OCI-LY7 (cell line): ENCODE measurements at regions not wholly inside any gene's neighbourhood (a gene's known extent, or its start where the extent isn't known, plus 50 kb on each side); places are given as distances from the start of the nearest gene placed in this dataset.

Experiments
- BruUV-seq: library from RNA; stranded (reverse); fragments of 400-500 nt; replicated peaks from 2 replicates; lab custom pipeline; 2021; lab: Mats Ljungman, UMichigan
- CTCF ChIA-PET: fragments of 300-600 bp; sonication (Branson Sonifier 250); formaldehyde crosslinking; loops from one replicate; lab custom pipeline; 2022; ENCODE audit warnings: antibody characterized with exemption; ENCODE audit not compliant: unreplicated experiment; lab: Charles Lee
- POLR2A ChIA-PET: fragments of 300-600 bp; sonication (Branson Sonifier 250); formaldehyde crosslinking; loops from one replicate; lab custom pipeline; 2022; ENCODE audit warnings: antibody characterized with exemption; lab: Charles Lee
- DNase-seq: peaks from one replicate; pipeline ENCODE4 v3.0.0-alpha.2; 2015; ENCODE audit warnings: low spot score
- H2AFZ ChIP-seq: fragments of 200-600 bp; sonication (generic), shearing (Covaris generic); 2 replicates; pipeline ENCODE4 v1.6.1; 2014; ENCODE audit warnings: mild to moderate bottlenecking, antibody characterized with exemption, low read length, moderate library complexity
- H3K27ac ChIP-seq: fragments of 200-600 bp; sonication (generic); 2 replicates; pipeline ENCODE4 v1.5.1; 2014; ENCODE audit warnings: mixed run types, low read depth, mild to moderate bottlenecking, moderate library complexity, low read length, inconsistent platforms; ENCODE audit not compliant: poor library complexity, severe bottlenecking
- H3K36me3 ChIP-seq: fragments of 200-600 bp; sonication (generic); 2 replicates; pipeline ENCODE4 v1.6.1; 2014; ENCODE audit warnings: mild to moderate bottlenecking, antibody characterized with exemption, low read length, moderate library complexity, mixed read lengths; ENCODE audit not compliant: insufficient read depth
- H3K4me1 ChIP-seq: fragments of 200-600 bp; sonication (generic); 2 replicates; pipeline ENCODE4 v1.5.1; 2014; ENCODE audit warnings: mild to moderate bottlenecking, low read length; ENCODE audit not compliant: insufficient read depth, poor library complexity, severe bottlenecking
- H3K4me2 ChIP-seq: fragments of 200-600 bp; sonication (generic); 2 replicates; pipeline ENCODE4 v1.6.1; 2014; ENCODE audit warnings: mild to moderate bottlenecking, low read length
- H3K4me3 ChIP-seq: fragments of 200-600 bp; sonication (generic); 2 replicates; pipeline ENCODE4 v1.5.1; 2014; ENCODE audit warnings: mild to moderate bottlenecking, low read depth, low read length; ENCODE audit not compliant: poor library complexity, severe bottlenecking
- H3K79me2 ChIP-seq: fragments of 200-600 bp; sonication (generic); 2 replicates; pipeline ENCODE4 v1.6.1; 2016; ENCODE audit warnings: low read depth, mild to moderate bottlenecking, low read length, moderate library complexity, mixed read lengths; ENCODE audit not compliant: insufficient read depth
- H3K9me2 ChIP-seq: fragments of 200-600 bp; sonication (generic); 2 replicates; pipeline ENCODE4 v1.6.1; 2016; ENCODE audit warnings: mild to moderate bottlenecking, low read length, mixed read lengths; ENCODE audit not compliant: insufficient read depth
- H3K9me3 ChIP-seq: fragments of 200-600 bp; sonication (generic); 2 replicates; pipeline ENCODE4 v1.6.1; 2014; ENCODE audit warnings: mild to moderate bottlenecking, mixed run types, low read length, mixed read lengths
- H4K20me1 ChIP-seq: fragments of 200-600 bp; sonication (generic); 2 replicates; pipeline ENCODE4 v1.6.1; 2014; ENCODE audit warnings: mild to moderate bottlenecking, antibody characterized with exemption, low read length, moderate library complexity, mixed read lengths; ENCODE audit not compliant: insufficient read depth
- CTCF ChIP-seq: fragments of 200-600 bp; sonication (generic); conservative IDR thresholded peaks from 2 replicates; pipeline ENCODE4 v1.5.1; 2014; ENCODE audit warnings: mild to moderate bottlenecking, antibody characterized with exemption, low read length, moderate library complexity, mixed read lengths
- EZH2phosphoT487 ChIP-seq: fragments of 200-600 bp; sonication (generic); IDR thresholded peaks from 2 replicates; pipeline ENCODE4 v1.6.1; 2018; ENCODE audit warnings: low read depth, borderline replicate concordance, mild to moderate bottlenecking, mixed run types, antibody characterized with exemption, low read length, moderate library complexity, mixed read lengths
- intact Hi-C: fragments of 100-400 bp; cut with micrococcal nuclease; formaldehyde crosslinking; loops from one replicate; pipeline ENCODE4 v1.10.0; 2022; ENCODE audit not compliant: unreplicated experiment

DNA sequence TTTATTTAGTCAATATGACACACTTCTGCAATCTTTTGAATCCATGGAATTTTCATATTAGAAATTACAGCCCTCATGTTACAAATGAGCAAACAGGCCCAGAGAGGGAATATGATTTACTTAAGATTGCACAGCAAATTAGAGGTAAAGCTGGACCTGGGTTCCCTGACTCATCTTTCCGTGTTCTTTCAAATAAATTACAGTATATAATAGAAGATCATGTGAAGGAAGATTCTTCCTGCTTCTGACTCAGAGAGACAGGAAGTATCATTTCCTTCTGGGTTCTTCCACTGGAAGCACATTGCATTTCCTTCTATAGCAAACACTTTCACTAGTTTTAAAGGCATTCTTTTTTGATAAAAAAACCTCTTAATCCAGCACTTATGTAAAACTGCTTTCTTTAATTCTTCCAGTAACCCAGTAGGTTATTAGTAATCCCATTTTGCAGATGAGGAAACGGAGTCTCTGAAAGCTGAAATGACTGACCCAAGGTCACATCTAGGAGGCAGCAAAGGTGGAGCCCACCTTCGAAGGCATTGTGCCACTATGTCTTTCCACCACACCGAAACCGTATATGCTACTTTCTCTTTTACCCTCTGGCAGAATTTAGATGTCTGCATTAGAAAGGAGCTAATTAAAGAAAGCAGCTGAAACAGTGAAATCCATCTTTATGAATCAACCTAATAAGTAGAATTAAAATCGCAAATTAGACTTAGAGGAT is 566.7 kb upstream of the KLF4 start:
- H3K9me3 ChIP-seq, result no peaks in the 10 kb centered on the region
- no peak overlapping the region for H3K27ac ChIP-seq
- intact Hi-C loops, result no loop called here
- H2AFZ ChIP-seq, result no peak overlapping the region
- ChIA-PET CTCF (no interaction called here), POLR2A (interaction anchor here (0.7 kb wide), 2 partner anchors 373 to 894 kb away, joined by 5 to 9 read pairs; no protein-coding TSS in a partner anchor)
- H3K9me2 ChIP-seq, result no peaks in the 10 kb centered on the region
- no peaks in the 10 kb centered on the region for H3K79me2 ChIP-seq
- no peak overlapping the region for H3K4me2 ChIP-seq
- H3K36me3 ChIP-seq, result no peaks in the 10 kb centered on the region
- DNase-seq, result no peak
- BruUV-seq, result no TSS peak
- H3K4me3 ChIP-seq, result no peak overlapping the region
- H3K4me1 ChIP-seq, result no peaks in the 10 kb centered on the region
- no peak for TF ChIP-seq CTCF
- TF ChIP-seq EZH2phosphoT487, result no peak
- H4K20me1 ChIP-seq, result no peaks in the 10 kb centered on the region

GRCh38 chr9:108054131-108054630 is 564.6 kb upstream of the KLF4 start:
- no TSS peak for BruUV-seq
- POLR2A ChIA-PET, result no interaction called here
- Histone ChIP-seq H4K20me1 (no peaks in the 10 kb centered on the region), H3K4me2 (no peak overlapping the region), H3K4me1 (no peaks in the 10 kb centered on the region), H3K9me2 (no peaks in the 10 kb centered on the region), H2AFZ (no peak overlapping the region), H3K36me3 (no peaks in the 10 kb centered on the region), H3K9me3 (no peaks in the 10 kb centered on the region), H3K4me3 (no peak overlapping the region), H3K79me2 (no peaks in the 10 kb centered on the region), H3K27ac (no peak overlapping the region)
- DNase-seq, result no peak
- intact Hi-C loops, result no loop called here
- TF ChIP-seq CTCF (no peak), EZH2phosphoT487 (no peak)
- CTCF ChIA-PET, result no interaction called here

GRCh38 chr9:108053555-108054061 is 564.0 kb upstream of the KLF4 start:
- no peak overlapping the region for H3K4me3 ChIP-seq
- no peaks in the 10 kb centered on the region for H3K4me1 ChIP-seq
- DNase-seq, result no peak
- ChIA-PET POLR2A (no interaction called here), CTCF (no interaction called here)
- H4K20me1 ChIP-seq, result no peaks in the 10 kb centered on the region
- H3K79me2 ChIP-seq, result no peaks in the 10 kb centered on the region
- no peak overlapping the region for H2AFZ ChIP-seq
- no peak overlapping the region for H3K4me2 ChIP-seq
- no peaks in the 10 kb centered on the region for H3K9me2 ChIP-seq
- H3K27ac ChIP-seq, result no peak overlapping the region
- no peaks in the 10 kb centered on the region for H3K9me3 ChIP-seq
- no peaks in the 10 kb centered on the region for H3K36me3 ChIP-seq
- no peak for TF ChIP-seq CTCF
- TF ChIP-seq EZH2phosphoT487, result no peak
- intact Hi-C loops, result no loop called here
- BruUV-seq, result no TSS peak
